Upper lobe of left lung (tissue), 4 donors: ENCODE measurements at regions not wholly inside any gene's neighbourhood (a gene's known extent, or its start where the extent isn't known, plus 50 kb on each side); places are given as distances from the start of the nearest gene placed in this dataset.

Experiments
- CTCF ChIP-seq, 6 experiments: fragments of 450-650 bp in 4 of 6; fragments of 200-600 bp in 2 of 6; sonication (generic) in 2 of 6; IDR thresholded peaks; one replicate each; pipeline ENCODE4 v1.5.1; 2016 to 2019; ENCODE audit warnings: antibody characterized with exemption in 6 of 6
- EP300 ChIP-seq, 4 donors: sonication (generic); formaldehyde crosslinking; IDR thresholded peaks; one replicate each; pipeline ENCODE4 v1.5.1; 2017; ENCODE audit warnings: antibody characterized with exemption in 4 of 4, control low read depth in 2 of 4
- POLR2A ChIP-seq, 4 donors: fragments of 450-650 bp; IDR thresholded peaks; one replicate each; pipeline ENCODE4 v1.5.1; 2016 to 2017; ENCODE audit warnings: antibody characterized with exemption in 4 of 4, mild to moderate bottlenecking in 2 of 4
- POLR2AphosphoS5 ChIP-seq, 2 donors: sonication (generic); formaldehyde crosslinking; IDR thresholded peaks; one replicate each; pipeline ENCODE4 v1.5.1; 2017; ENCODE audit warnings: antibody characterized with exemption in 2 of 2

GRCh38 chr7:121490309-121490708, 94.2 kb upstream of the FAM3C start:
- TF ChIP-seq POLR2A (IDR thresholded peaks at IDR 0.05) = no peak
- TF ChIP-seq CTCF (IDR thresholded peaks at IDR 0.05) = no peak
- no peak for TF ChIP-seq EP300 (IDR thresholded peaks at IDR 0.05)
- TF ChIP-seq POLR2AphosphoS5 (IDR thresholded peaks at IDR 0.05) = no peak
